ENCODE measurements at regions not wholly inside any gene's neighbourhood (a gene's known extent, or its start where the extent isn't known, plus 50 kb on each side); places are given as distances from the start of the nearest gene placed in this dataset.
"Not testable (repeated sequence)": the region's sequence is repeated elsewhere in the genome, so short reads cannot be mapped to it uniquely, and the experiment has no call there.

DNA sequence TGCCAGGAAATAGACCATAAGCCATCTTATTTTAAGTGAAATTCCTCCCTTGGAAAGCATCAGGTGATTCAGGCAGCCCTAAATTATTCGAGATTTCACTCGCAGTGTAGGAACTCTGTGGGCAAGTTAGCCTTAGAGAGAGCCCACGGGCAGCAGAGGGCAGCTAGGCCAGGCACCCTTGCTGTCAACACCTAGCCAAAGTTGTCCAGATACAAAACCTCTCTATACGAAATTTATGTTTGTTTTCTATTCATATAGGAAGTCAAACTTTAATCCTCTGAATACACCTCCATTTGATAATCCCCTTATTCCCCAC is 1043.5 kb downstream of the GATA3 start:
- DNase-seq (ENCODE audit: low read depth in 2 of 2), result no peak

DNA sequence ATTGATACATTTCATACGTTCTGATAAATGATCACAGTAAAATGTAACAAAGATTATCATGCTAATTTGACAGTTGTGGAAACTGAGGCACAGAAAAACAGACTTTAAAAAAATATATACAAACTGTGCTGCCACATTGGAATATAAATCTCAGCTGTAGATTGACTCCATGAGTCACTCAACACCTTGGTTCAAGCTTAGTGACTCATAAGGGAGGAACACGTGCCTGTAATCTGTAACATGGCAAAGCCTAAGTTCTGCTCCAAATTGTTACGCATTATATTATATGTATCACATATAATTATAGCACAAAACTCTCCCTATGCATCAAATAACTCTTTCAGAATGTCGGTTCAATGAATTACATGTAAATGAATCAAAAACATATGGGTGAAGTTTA is 1047.5 kb downstream of the GATA3 start:
- no peak for DNase-seq (ENCODE audit: low read depth in 2 of 2)

DNA sequence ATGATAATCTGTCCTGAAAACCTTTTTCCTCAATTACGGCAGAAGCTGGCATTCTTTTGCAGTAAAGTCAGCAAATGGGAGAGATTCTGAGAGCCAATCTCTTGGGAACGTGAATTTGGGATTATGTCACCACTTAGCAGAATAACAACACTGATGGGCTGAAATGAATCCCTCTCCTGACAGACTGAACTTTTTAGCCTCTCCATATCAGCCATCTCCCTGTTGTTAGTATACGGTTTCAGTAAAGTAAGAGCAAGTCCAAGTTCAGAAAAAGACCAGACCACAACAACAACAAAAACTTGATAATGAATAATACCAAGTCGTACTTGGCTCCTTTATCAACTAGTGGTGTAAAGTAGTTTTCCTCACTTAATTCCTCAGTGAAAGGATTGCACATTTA is 1048.8 kb downstream of the GATA3 start:
- DNase-seq (ENCODE audit: low read depth in 2 of 2), result no peak

DNA sequence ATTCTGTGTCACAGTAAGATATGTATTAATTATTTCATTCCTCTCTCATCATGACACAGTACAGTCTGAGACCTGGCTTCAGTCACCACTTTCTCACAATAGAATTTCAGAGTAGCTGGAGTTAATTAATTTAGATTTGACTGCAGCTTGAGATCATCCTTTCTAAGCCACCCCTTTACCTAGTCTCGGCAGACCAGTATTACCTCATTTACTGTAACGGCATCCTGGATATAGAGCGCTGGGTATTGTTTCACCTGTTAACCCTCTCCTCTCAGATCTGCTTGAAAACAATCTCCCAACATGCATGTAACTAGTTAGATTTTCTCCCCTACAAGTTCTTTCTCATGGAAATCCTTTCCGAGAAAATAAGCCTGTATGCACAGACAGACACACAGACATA is 1057.5 kb downstream of the GATA3 start:
- no peak for DNase-seq (ENCODE audit: low read depth in 2 of 2)

DNA sequence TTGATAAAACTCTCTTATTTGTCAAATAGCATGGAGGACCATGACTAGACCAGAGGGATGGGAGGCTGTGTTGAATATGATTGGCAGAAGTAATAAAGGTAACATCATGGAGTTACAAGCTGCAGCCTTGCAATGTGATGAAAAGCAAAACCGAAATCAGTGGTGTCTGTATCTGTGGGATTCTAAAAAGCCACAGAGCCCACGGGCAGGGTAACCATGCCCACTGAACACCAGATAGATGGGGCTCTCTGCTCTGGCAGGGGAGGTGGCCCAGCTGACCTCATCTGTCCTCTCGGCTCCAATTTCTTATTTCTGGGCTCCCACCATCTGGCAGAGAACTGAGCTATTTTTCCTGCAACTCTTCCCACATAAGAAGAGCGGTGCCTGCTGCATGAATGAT is 1072.2 kb downstream of the GATA3 start:
- DNase-seq (ENCODE audit: low read depth in 2 of 2), result no peak

DNA sequence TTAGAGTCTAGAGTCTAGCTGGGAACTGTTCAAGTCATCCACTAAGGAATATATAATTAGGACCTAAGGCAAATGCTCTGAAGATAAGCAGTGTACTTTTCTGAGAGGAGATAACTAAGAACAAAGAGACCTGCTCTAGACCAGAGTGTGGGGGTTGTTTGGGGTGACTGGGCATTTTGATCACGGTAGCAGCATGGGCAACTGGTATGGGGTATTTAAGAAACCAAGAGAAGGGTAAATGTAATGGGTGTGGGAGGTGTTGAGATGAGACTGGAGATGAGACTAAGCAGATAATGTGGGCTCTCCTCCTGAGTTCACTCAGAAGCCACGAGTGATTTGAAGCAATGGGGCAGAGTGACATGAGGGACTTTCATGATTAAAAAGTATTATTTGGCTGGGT is 1082.9 kb downstream of the GATA3 start:
- no peak for DNase-seq (ENCODE audit: low read depth in 2 of 2)

DNA sequence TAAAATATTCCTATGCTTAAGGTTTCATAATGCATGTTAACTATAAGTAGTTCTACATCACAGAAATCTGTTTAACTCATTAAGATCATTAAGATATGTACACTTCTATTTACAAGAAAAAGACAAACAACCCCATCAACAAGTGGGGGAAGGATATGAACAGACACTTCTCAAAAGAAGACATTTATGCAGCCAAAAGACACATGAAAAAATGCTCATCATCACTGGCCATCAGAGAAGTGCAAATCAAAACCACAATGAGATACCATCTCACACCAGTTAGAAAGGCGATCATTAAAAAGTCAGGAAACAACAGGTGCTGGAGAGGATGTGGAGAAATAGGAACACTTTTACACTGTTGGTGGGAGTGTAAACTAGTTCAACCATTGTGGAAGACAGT is 1084.3 kb downstream of the GATA3 start:
- DNase-seq (ENCODE audit: low read depth in 2 of 2), result not testable (repeated sequence)

DNA sequence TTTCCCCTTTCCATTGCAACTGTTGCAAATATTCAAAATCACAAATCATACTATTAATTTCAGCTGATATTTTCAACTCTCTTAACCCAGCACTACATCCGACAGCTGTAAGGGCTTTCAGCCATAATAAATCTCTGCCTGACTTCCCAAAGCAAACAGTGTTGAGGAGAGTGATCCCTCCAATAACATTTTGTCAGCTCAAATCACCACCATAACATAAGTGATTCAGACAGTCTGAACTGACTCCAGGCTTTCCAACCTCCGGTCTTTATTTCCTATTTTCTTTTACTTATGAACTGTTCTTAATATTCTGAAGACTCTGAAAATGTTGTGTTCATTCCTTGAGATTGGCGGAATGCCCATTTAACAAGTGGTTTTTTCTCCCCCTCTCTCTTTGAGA is 1085.9 kb downstream of the GATA3 start:
- no peak for DNase-seq (ENCODE audit: low read depth in 2 of 2)

DNA sequence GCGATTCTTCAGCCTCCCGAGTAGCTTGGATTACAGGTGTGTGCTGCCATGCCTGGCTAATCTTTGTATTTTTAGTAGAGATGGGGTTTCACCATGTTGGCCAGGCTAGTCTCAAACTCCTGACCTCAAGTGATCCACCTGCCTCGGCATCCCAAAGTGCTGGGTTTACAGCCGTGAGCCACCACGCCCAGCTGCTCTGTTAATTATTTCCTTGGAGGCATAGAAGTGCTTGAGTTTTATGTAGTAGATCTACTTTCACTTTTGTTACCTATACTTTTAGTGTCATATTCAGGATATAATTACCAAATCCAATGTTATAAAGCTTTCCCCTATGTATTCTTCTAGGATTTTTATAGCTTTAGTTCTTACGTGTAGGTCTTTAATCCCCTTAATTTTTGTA is 1093.0 kb downstream of the GATA3 start:
- no peak for DNase-seq (ENCODE audit: low read depth in 2 of 2)

DNA sequence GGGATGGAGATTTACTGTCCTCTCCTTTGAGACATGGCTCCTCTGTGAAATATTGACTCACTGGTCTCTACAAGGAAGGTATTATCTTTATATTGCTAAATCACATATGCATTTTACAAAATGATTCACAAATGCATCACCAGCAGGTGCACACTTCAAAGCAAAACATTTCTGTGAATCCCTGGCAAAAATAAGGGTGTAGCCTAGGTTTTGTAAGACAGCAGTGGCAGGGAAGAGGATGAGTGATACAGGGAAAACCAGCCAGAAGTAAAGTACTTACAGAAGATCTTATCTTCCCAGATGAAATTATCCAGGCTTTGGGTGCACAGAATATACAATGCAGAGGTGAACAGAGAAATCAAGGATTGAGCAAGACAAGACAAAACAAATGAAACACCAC is 1094.6 kb downstream of the GATA3 start:
- DNase-seq (ENCODE audit: low read depth in 2 of 2), result no peak

DNA sequence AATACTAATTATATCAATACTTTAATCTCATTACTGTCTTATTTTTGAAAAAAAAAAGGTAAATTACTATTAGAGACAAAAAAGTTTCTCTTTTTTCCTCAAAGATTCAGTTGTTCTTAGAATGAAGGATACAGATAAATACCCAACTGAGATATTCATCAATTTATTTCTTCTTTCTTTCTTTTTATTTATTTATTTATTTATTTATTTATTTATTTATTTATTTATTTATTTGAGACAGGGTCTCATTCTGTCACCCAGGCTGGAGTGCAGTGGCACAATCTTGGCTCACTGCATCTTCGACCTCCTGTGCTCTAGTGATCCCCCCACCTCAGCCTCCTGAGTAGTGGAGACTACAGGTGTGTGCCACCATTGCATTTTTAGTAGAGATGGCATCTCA is 1098.6 kb downstream of the GATA3 start:
- DNase-seq (ENCODE audit: low read depth in 2 of 2), result not testable (repeated sequence)

DNA sequence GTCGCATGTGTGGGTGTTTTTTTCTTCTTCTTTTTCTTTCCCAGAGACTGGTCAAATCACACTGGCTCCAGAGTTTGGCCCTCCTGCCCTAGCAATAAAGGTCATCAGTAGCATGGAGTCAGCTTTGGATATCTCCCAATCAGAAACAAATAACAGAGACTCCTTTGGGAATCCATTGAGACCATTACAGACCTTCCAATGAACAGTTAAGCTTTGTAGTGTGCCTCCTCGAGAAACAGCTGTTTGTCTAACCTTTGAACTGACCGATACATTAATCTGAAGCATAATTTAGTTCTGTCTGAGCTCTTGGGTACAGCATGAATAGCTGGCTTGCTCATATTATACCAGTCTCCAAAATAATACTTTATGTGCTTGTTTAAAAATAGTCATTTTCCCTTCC is 1103.2 kb downstream of the GATA3 start:
- DNase-seq (ENCODE audit: low read depth in 2 of 2), result no peak

DNA sequence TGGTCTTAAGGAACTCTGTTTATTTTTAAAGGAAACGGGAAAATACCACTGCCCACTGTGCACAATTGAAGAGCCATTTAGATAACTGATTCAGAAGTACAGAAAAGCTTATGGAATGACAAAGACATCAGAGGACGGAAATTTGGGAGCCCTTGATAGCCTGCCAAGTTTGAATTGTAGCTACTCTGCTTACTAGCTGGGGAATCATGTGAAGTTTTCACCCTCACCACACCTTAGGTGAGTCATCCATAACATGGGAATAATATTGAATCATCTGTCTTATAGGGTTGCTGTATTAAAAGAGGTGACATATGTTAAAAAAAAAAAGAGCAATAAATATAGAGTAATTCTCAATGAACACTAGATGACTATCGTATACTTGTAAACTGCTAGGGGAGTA is 1104.2 kb downstream of the GATA3 start:
- DNase-seq (ENCODE audit: low read depth in 2 of 2), result no peak

DNA sequence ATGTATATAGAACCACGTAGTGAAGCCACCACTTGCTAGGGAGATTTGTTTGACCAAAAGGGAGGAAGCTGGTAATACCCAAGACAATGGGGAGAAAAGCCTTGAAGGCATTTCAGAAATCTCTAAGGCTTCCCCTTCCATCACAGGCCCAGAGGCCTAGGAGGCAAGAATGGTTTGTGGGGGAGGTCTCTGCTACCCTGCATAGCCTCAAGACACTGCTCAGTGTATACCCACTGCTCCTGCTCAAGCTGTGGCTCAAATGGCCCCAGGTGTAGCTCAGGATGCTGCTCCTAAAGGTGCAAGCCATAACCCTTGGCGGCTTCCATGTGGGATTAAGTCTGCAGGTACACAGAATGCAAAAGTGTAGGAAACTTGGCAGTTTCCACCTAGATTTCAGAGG is 1105.8 kb downstream of the GATA3 start:
- no peak for DNase-seq (ENCODE audit: low read depth in 2 of 2)

DNA sequence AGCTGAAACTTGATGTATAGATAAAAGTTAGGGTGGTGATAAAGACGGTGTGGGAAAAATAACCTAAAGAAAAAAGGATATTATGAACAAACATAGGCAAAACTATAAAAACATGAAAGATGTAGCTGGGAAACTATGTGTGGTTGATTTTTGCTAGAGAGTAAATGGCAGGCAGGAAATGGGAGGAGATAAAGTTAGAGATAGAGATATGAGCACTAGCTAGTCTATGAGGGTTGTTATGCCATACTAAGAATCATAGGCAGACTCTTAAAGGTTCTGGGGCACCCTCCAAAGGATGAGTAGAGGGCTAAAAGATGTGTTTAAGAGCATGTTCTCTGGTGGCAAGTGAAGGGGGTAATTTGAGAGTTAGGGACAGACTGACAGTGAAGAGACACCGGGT is 1109.2 kb downstream of the GATA3 start:
- DNase-seq (ENCODE audit: low read depth in 2 of 2), result no peak

DNA sequence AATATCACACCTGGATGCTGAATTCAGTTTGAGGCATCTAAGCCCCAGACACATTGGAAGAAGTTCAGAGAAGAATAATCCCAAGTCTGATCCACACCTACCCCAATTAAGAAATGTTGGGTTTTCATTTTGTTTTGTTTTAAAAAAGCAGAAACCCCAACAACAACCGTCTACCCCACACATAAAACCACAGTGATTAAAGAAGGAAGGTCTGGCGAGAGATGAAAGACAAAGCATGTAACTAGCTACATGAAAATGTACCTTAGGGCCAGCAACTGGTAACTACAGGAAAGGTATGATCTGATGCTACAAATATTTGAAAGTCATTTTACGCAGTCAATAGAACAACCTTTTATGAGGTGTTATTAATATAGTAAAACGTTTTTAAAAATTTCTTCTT is 1112.3 kb downstream of the GATA3 start:
- no peak for DNase-seq (ENCODE audit: low read depth in 2 of 2)

DNA sequence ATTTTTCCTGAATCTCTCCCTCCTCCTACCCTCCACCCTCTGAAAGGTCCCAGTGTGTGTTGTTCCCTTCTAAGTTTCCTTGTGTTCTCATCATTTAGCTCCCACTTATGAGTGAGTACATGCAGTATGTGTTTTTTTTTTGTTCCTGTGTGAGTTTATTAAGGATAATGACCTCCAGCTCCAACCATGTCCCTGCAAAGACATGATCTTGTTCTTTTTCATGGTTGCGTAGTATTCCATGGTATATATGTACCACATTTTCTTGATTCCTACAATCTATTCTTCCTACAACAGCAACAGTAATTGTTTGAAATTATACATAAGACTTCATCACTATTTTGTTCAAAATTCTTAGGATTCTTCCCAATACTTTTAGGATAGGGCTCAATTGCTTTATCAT is 1117.8 kb downstream of the GATA3 start:
- DNase-seq (ENCODE audit: low read depth in 2 of 2), result no peak

DNA sequence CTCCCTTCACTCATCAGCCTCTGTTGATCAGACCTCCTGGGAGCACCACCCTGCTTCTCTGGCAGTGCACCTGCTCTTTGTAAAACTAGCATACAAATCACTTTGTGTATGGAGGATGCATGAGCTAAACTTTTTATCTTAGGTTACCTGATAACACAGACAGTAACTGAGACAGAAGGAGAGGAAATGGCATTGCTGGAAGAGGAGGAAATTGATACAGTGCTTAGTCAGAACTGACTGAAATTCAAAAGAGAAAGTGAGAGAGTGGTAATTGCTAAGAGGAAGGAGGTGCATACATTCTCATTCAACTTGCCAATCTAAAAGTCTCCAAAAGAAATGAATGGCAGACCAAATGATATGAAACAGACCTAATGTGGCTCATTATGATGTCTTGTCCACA is 1120.7 kb downstream of the GATA3 start:
- DNase-seq (ENCODE audit: low read depth in 2 of 2), result no peak

DNA sequence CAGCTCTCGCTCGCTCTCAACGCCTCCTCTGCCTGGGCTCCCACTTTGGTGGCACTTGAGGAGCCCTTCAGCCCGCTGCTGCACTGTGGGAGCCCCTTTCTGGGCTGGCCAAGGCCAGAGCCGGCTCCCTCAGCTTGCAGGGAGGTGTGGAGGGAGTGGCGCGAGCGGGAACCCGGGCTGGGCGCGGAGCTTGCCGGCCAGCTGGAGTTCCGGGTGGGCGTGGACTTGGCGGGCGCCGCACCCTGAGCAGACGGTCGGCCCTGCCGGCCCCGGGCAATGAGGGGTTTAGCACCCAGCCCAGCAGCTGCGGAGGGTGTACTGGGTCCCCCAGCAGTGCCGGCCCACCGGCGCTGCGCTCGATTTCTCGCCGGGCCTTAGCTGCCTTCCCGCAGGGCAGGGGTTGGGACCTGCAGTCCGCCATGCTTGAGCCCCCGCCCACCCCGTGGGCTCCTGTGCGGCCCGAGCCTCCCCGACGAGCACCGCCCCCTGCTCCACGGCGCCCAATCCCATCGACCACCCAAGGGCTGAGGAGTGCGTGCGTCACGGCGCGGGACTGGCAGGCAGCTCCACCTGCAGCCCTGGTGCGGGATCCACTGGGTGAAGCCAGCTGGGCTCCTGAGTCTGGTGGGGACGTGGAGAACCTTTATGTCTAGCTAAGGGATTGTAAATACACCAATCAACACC is 1128.9 kb downstream of the GATA3 start:
- DNase-seq (ENCODE audit: low read depth in 2 of 2), result not testable (repeated sequence)

DNA sequence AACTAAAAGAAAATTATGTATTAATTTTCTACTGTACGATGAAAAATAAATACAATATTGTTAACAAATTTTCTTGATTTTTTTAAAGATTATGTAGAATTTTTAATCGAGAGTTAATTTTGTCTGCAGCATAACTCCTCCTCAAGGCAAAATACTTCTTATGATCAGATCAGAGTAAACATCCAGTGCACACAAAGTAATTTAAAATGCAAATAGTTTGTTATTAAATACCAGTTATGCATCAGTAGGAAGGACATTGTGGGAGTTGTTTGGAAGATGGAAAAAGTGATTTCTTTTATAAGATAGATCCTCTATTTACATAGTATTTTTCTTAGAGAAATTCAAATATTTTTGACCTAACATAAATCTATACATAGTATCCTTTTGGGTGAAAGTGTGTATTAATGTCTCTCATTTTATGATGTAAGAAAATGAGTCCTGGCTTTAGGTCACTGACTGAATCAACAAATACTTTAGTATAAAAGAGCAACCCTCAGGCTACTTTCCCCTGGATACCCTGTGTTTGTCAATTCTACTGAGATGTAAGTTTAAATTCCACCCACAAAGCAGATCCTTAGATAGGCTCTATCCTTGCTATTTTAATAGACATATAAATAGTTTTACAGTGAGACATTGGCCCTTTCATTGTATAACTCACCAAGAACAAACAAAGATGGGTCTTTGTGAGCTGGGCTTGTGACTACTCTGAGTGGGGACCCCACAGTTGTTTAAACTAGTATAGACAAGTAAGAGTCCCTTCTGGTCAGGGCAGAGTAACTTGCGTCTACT is 1133.7 kb downstream of the GATA3 start:
- no peak for DNase-seq (ENCODE audit: low read depth in 2 of 2)

DNA sequence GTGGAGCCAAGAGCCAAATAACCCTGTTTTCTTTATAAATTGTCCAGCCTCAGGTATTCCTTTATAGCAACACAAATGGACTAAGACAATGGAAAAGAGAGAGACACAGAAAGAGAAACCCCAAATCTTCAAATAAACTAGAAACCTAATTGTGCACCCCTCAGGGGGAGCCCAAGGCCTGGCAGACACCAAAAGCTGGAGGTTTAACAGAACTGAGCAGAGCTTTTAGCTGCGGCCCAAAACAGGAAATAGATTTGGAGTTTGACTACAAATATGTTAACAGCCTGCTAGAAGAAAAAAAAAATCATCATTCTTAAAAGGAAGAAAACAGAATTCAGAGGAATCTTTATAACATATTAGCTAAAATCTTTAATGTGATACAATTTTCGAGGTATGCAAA is 1135.0 kb downstream of the GATA3 start:
- no peak for DNase-seq (ENCODE audit: low read depth in 2 of 2)

DNA sequence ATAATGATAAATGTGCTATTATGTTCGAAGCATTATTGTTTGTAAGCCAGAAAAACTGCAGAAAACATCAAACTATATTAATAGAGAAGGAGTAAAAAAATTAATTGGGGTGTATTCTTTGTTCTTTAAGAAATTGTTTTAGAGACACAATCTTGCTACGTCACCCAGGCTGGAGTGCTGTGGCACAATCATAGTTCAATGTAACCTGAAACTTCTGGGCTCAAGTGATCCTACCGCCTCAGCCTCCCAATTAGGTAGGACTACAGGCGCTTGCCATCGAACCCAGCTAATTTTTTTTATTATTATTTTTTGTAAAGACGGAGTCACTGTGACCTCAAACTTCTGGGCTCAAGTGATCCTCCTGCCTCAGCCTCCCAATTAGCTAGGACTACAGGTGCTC is 1138.6 kb downstream of the GATA3 start:
- no peak for DNase-seq (ENCODE audit: low read depth in 2 of 2)

DNA sequence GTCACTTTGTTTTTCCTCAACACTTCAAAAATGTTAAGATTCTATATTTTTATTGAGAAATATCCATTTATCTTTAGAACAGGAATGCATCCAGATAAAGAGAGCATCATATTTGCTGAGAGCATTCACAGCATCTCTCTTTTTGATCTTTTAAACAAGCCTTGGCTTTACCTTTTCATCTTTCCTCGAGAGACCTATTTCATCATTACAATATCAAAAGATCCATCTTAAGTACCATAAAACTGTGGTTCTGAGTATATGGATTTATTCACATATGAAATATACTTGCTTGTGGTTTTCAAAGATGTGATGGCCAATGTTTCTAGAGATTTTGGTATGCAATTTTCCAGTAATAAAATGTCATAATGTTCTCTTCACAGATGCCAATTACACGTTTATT is 1140.9 kb downstream of the GATA3 start:
- no peak for DNase-seq (ENCODE audit: low read depth in 2 of 2)

DNA sequence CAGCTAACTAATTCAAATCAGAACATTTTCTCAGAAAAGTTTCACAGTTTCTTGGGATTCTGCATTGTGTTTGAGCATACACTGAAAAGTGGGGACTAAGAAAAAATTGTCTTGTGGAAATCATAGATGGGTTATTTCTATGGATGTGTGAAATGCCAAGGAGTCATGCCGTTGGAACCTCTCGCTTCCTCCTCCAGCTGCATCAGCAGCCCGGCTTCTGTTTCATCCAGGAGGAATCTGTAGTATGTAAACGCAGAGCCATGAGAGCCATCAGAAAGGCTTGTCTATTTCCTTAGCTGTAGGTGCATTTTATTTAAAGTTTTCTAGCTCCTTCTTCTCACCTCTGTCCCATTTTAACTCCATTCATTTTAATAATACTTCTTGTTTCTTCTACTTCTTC is 1144.1 kb downstream of the GATA3 start:
- DNase-seq (ENCODE audit: low read depth in 2 of 2), result no peak
